ENCODE measurements at regions not wholly inside any gene's neighbourhood (a gene's known extent, or its start where the extent isn't known, plus 50 kb on each side); places are given as distances from the start of the nearest gene placed in this dataset.
"Not testable (repeated sequence)": the region's sequence is repeated elsewhere in the genome, so short reads cannot be mapped to it uniquely, and the experiment has no call there.

DNA sequence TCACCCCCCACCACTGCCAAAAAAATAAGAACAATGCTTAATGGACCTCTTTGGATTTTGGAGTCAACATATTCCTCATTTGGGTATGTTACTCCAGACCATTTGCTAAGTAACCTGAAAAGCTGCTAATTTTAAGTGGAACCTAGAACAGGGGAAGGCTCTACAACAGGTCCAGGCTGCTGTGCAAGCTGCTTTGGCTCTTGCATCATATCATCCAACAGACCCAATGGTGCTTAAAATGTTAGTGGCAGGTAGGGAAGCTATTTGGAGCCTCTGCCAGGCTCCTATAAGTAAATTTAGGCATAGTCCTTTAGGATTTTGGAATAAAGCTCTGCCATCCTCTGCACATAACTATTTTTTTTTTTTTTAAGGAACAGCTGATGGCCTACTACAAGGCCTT is 132.2 kb upstream of the PMCH start:
- no peaks in the 10 kb centered on the region for H3K27me3 Mint-ChIP-seq (ENCODE audit: unreplicated experiment)
- DNase-seq (ENCODE audit: extremely low spot score, unreplicated experiment), result no peak
- no peak overlapping the region for H3K27ac Mint-ChIP-seq (ENCODE audit: unreplicated experiment)
- TF ChIP-seq, protein P1, sequence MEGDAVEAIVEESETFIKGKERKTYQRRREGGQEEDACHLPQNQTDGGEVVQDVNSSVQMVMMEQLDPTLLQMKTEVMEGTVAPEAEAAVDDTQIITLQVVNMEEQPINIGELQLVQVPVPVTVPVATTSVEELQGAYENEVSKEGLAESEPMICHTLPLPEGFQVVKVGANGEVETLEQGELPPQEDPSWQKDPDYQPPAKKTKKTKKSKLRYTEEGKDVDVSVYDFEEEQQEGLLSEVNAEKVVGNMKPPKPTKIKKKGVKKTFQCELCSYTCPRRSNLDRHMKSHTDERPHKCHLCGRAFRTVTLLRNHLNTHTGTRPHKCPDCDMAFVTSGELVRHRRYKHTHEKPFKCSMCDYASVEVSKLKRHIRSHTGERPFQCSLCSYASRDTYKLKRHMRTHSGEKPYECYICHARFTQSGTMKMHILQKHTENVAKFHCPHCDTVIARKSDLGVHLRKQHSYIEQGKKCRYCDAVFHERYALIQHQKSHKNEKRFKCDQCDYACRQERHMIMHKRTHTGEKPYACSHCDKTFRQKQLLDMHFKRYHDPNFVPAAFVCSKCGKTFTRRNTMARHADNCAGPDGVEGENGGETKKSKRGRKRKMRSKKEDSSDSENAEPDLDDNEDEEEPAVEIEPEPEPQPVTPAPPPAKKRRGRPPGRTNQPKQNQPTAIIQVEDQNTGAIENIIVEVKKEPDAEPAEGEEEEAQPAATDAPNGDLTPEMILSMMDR (IDR thresholded peaks at IDR 0.05), result no peak
- H3K36me3 Mint-ChIP-seq (ENCODE audit: unreplicated experiment), result no peaks in the 10 kb centered on the region
- H3K4me1 Mint-ChIP-seq (ENCODE audit: unreplicated experiment), result no peaks in the 10 kb centered on the region
- no peaks in the 10 kb centered on the region for H3K9me3 Mint-ChIP-seq (ENCODE audit: unreplicated experiment)
- H3K4me3 Mint-ChIP-seq (ENCODE audit: unreplicated experiment), result no peak overlapping the region

DNA sequence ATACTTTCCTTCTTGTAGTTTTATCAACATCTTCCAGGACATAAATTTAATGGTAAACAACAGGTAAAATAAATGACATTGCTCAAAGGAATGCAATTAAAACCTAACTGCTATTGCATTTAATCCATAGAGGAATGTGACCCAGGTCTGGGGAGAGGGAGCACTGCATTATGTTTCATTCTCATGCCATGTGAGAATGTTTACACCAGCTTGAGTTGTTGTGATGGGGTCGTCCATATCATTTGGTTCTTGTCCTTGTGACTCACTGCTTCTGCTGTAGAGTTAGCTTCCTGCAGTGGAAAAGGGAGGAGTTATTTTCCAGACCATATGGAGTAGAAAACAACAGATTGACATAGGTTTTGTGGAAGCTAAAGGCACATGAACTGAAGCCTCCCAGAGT is 129.3 kb upstream of the PMCH start:
- H3K27me3 Mint-ChIP-seq (ENCODE audit: unreplicated experiment), result no peaks in the 10 kb centered on the region
- H3K4me1 Mint-ChIP-seq (ENCODE audit: unreplicated experiment), result no peaks in the 10 kb centered on the region
- no peak for DNase-seq (ENCODE audit: extremely low spot score, unreplicated experiment)
- no peak overlapping the region for H3K27ac Mint-ChIP-seq (ENCODE audit: unreplicated experiment)
- TF ChIP-seq, protein P1 (IDR thresholded peaks at IDR 0.05), result no peak
- H3K9me3 Mint-ChIP-seq (ENCODE audit: unreplicated experiment), result no peaks in the 10 kb centered on the region
- H3K4me3 Mint-ChIP-seq (ENCODE audit: unreplicated experiment), result no peak overlapping the region
- H3K36me3 Mint-ChIP-seq (ENCODE audit: unreplicated experiment), result no peaks in the 10 kb centered on the region

DNA sequence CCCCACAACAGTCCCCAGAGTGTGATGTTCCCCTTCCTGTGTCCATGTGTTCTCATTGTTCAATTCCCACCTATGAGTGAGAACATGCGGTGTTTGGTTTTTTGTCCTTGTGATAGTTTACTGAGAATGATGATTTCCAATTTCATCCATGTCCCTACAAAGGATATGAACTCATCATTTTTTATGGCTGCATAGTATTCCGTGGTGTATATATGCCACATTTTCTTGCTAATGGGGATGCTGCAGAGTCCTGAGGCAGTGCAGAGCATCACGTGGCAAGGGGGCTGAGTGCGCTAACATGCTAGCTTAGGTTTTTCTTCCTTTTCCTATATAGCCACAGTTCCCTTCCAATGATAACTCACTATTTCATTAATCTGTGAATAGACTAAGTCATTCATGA is 127.5 kb upstream of the PMCH start:
- not testable (repeated sequence) for H3K9me3 Mint-ChIP-seq (ENCODE audit: unreplicated experiment); H3K27ac Mint-ChIP-seq (ENCODE audit: unreplicated experiment); DNase-seq (ENCODE audit: extremely low spot score, unreplicated experiment); H3K36me3 Mint-ChIP-seq (ENCODE audit: unreplicated experiment); H3K4me3 Mint-ChIP-seq (ENCODE audit: unreplicated experiment); H3K27me3 Mint-ChIP-seq (ENCODE audit: unreplicated experiment); H3K4me1 Mint-ChIP-seq (ENCODE audit: unreplicated experiment)

DNA sequence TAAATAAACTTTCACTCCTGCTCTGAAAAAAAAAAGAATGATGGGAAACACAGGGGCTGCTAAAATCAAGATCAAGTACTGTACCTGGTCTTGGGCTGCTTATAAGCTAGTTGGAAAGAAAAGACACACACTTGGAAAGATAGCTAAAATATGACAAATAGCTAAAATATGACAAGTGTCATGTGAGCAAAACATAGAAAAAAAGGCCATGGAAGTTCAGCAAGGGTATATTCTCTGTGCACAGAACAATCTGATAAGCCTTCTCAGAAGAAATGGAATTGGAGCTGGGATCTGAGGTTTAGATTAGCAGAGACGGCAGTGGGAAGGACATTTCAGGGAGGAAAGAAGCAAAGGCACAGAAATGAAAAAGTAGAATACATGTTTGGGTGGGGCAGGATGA is 126.2 kb upstream of the PMCH start:
- Mint-ChIP-seq H3K27me3 (ENCODE audit: unreplicated experiment) (peaks cover 2% of the 10 kb centered on the region), H3K27ac (ENCODE audit: unreplicated experiment) (no peak overlapping the region), H3K9me3 (ENCODE audit: unreplicated experiment) (no peaks in the 10 kb centered on the region), H3K4me3 (ENCODE audit: unreplicated experiment) (no peak overlapping the region), H3K36me3 (ENCODE audit: unreplicated experiment) (no peaks in the 10 kb centered on the region), H3K4me1 (ENCODE audit: unreplicated experiment) (no peaks in the 10 kb centered on the region)
- no peak for DNase-seq (ENCODE audit: extremely low spot score, unreplicated experiment)
- TF ChIP-seq, protein P1 (IDR thresholded peaks at IDR 0.05), result no peak

DNA sequence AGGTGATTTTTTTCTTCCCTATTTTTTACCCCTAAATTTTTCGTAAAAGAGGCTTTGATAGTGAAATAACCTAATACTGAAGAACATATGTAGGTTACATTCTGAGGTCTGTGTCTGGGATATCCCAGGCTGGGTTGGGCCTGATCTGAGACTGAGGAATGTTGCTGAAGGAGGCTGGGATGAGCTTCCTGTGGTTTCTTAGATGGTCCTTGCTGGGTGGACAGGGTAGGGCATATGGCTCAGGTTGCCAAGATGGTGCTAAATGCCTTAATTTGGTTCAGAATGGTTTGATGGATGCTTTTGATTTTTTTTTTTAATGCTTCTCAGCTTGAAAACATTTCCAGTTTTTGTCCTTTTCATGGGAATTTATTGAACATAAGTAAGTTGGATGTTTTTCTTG is 124.6 kb upstream of the PMCH start:
- peaks cover 2% of the 10 kb centered on the region for H3K27me3 Mint-ChIP-seq (ENCODE audit: unreplicated experiment)
- no peak overlapping the region for H3K4me3 Mint-ChIP-seq (ENCODE audit: unreplicated experiment)
- DNase-seq (ENCODE audit: extremely low spot score, unreplicated experiment), result no peak
- H3K27ac Mint-ChIP-seq (ENCODE audit: unreplicated experiment), result no peak overlapping the region
- no peaks in the 10 kb centered on the region for H3K36me3 Mint-ChIP-seq (ENCODE audit: unreplicated experiment)
- TF ChIP-seq, protein P1 (IDR thresholded peaks at IDR 0.05), result no peak
- no peaks in the 10 kb centered on the region for H3K9me3 Mint-ChIP-seq (ENCODE audit: unreplicated experiment)
- H3K4me1 Mint-ChIP-seq (ENCODE audit: unreplicated experiment), result no peaks in the 10 kb centered on the region

All from osteocyte (in vitro differentiated cells).